ENCODE measurements at regions not wholly inside any gene's neighbourhood (a gene's known extent, or its start where the extent isn't known, plus 50 kb on each side); places are given as distances from the start of the nearest gene placed in this dataset.
"Not testable (repeated sequence)": the region's sequence is repeated elsewhere in the genome, so short reads cannot be mapped to it uniquely, and the experiment has no call there.

GRCh38 chr4:4913628-4914027, 54.2 kb downstream of the MSX1 start:
- DNase-seq: no peak

- no peak for DNase-seq
Measured at GRCh38 chr4:4914059-4914820, 54.8 kb downstream of the MSX1 start.

- DNase-seq: no peak
Measured at GRCh38 chr4:4914965-4915845, 55.7 kb downstream of the MSX1 start.

- DNase-seq: no peak
Measured at GRCh38 chr4:4918067-4918466, 58.6 kb downstream of the MSX1 start.

- DNase-seq: no peak
Measured at GRCh38 chr4:4919927-4920326, 60.5 kb downstream of the MSX1 start.

- DNase-seq: no peak
Measured at GRCh38 chr4:4921077-4921476, 61.6 kb downstream of the MSX1 start.

GRCh38 chr4:4922441-4922840, 63.0 kb downstream of the MSX1 start:
- DNase-seq: peak; percentile 46

- DNase-seq: no peak
Measured at GRCh38 chr4:4923201-4923600, 63.7 kb downstream of the MSX1 start.

- no peak for DNase-seq
Measured at GRCh38 chr4:4930677-4931076, 71.2 kb downstream of the MSX1 start.

- DNase-seq: no peak
Measured at GRCh38 chr4:4935974-4936373, 76.5 kb downstream of the MSX1 start.

- no peak for DNase-seq
Measured at GRCh38 chr4:4937926-4938325, 78.5 kb downstream of the MSX1 start.

GRCh38 chr4:4941751-4942150, 77.5 kb downstream of the CYTL1 start:
- no peak for DNase-seq

GRCh38 chr4:4942658-4943057, 76.6 kb downstream of the CYTL1 start:
- DNase-seq: no peak

GRCh38 chr4:4945021-4945420, 74.2 kb downstream of the CYTL1 start:
- DNase-seq: no peak

- DNase-seq: no peak
Measured at GRCh38 chr4:4945829-4946228, 73.4 kb downstream of the CYTL1 start.

GRCh38 chr4:4946416-4946815, 72.8 kb downstream of the CYTL1 start:
- DNase-seq: no peak

- no peak for DNase-seq
Measured at GRCh38 chr4:4947721-4948120, 71.5 kb downstream of the CYTL1 start.

GRCh38 chr4:4948370-4948769, 70.9 kb downstream of the CYTL1 start:
- no peak for DNase-seq

GRCh38 chr4:4950561-4951290, 68.5 kb downstream of the CYTL1 start:
- no peak for DNase-seq

GRCh38 chr4:4952273-4952672, 67.0 kb downstream of the CYTL1 start:
- no peak for DNase-seq

- not testable (repeated sequence) for DNase-seq
Measured at GRCh38 chr4:4959344-4960074, 59.7 kb downstream of the CYTL1 start.

GRCh38 chr4:4960574-4960973, 58.7 kb downstream of the CYTL1 start:
- no peak for DNase-seq

GRCh38 chr4:4961936-4962335, 57.3 kb downstream of the CYTL1 start:
- DNase-seq: no peak

Measured in hematopoietic multipotent progenitor cell treated with erythropoietin and hydrocortisone succinate and interleukin-3 and kit ligand, for 4 days (in vitro differentiated cells).